ENCODE measurements at regions not wholly inside any gene's neighbourhood (a gene's known extent, or its start where the extent isn't known, plus 50 kb on each side); places are given as distances from the start of the nearest gene placed in this dataset.

- no peak for DNase-seq
- intact Hi-C loops (cut with DNase I), result no loop called here
Measured at GRCh38 chr2:52572469-52572894, 1195.1 kb upstream of the CHAC2 start.

GRCh38 chr2:52571380-52572347, 1195.9 kb upstream of the CHAC2 start:
- H3K36me3 ChIP-seq (ENCODE audit: insufficient read depth in 1 of 2, low read depth in 1 of 2), result no peaks in the 10 kb centered on the region
- no peak for ATAC-seq

More at GRCh38 chr2:52572469-52572894, 1195.1 kb upstream of the CHAC2 start:
- Histone ChIP-seq H3K27ac (no peak overlapping the region), H3K27me3 (ENCODE audit: insufficient read depth in 3 of 3, low read length in 2 of 3) (no peaks in the 10 kb centered on the region), H3K36me3 (ENCODE audit: insufficient read depth in 1 of 2, low read depth in 1 of 2) (no peaks in the 10 kb centered on the region), H3K4me3 (no peak overlapping the region), H3K4me1 (no peaks in the 10 kb centered on the region), H3K9me3 (peaks cover 9% of the 10 kb centered on the region)
- 95 to 97% (median 97%) methylated on average over 40 to 41 of the region's 41 CpGs for WGBS, 3 donors
- TF ChIP-seq CTCF (IDR thresholded peaks at IDR 0.05), result no peak
- ATAC-seq, result no peak

GRCh38 chr2:52570716-52571115, 1196.9 kb upstream of the CHAC2 start:
- Histone ChIP-seq H3K27me3 (ENCODE audit: insufficient read depth in 3 of 3, low read length in 2 of 3) (no peaks in the 10 kb centered on the region), H3K4me1 (no peaks in the 10 kb centered on the region), H3K4me3 (no peak overlapping the region), H3K9me3 (peaks cover 9% of the 10 kb centered on the region), H3K27ac (no peak overlapping the region), H3K36me3 (ENCODE audit: insufficient read depth in 1 of 2, low read depth in 1 of 2) (no peaks in the 10 kb centered on the region)
- 95 to 96% (median 96%) methylated on average over 19 of the region's 19 CpGs for WGBS, 3 donors
- no peak for TF ChIP-seq CTCF (IDR thresholded peaks at IDR 0.05)
- intact Hi-C loops (cut with DNase I), result no loop called here
- no peak for ATAC-seq
- no peak for DNase-seq

More at GRCh38 chr2:52571380-52572347, 1195.9 kb upstream of the CHAC2 start:
- 95 to 97% (median 97%) methylated on average over 58 to 65 of the region's 65 CpGs for whole genome bisulfite sequencing, 3 donors
- peaks cover 9% of the 10 kb centered on the region for H3K9me3 ChIP-seq
- no peak for TF ChIP-seq CTCF (IDR thresholded peaks at IDR 0.05)
- H3K4me3 ChIP-seq, result no peak overlapping the region
- intact Hi-C loops (cut with DNase I), result no loop called here
- H3K4me1 ChIP-seq, result no peaks in the 10 kb centered on the region
- peak in 1 of 2 donors; percentile 10 for DNase-seq
- H3K27me3 ChIP-seq (ENCODE audit: insufficient read depth in 3 of 3, low read length in 2 of 3), result no peaks in the 10 kb centered on the region
- H3K27ac ChIP-seq, result no peak overlapping the region

- intact Hi-C loops (cut with DNase I), result no loop called here
- no peak for TF ChIP-seq CTCF (IDR thresholded peaks at IDR 0.05)
- DNase-seq (no peak), ATAC-seq (no peak)
- no peaks in the 10 kb centered on the region for H3K27me3 ChIP-seq (ENCODE audit: insufficient read depth in 3 of 3, low read length in 2 of 3)
- 55 to 93% (median 72%) methylated on average over 3 of the region's 3 CpGs for WGBS, 3 donors
- no peak overlapping the region for H3K27ac ChIP-seq
- no peaks in the 10 kb centered on the region for H3K4me1 ChIP-seq
- peaks cover 4% of the 10 kb centered on the region for H3K9me3 ChIP-seq
- no peak overlapping the region for H3K4me3 ChIP-seq
- H3K36me3 ChIP-seq (ENCODE audit: insufficient read depth in 1 of 2, low read depth in 1 of 2), result no peaks in the 10 kb centered on the region
Measured at GRCh38 chr2:52563151-52563550, 1204.5 kb upstream of the CHAC2 start.

Data from psoas muscle (tissue), 7 donors.